Body of pancreas (tissue), 4 donors: ENCODE measurements at regions not wholly inside any gene's neighbourhood (a gene's known extent, or its start where the extent isn't known, plus 50 kb on each side); places are given as distances from the start of the nearest gene placed in this dataset.

ENCODE experiments used
- ATAC-seq: fragments of 150-250 bp; one replicate; pipeline ENCODE4 v1.9.1; 2016
- DNase-seq, 4 donors: peaks; one replicate each; pipeline ENCODE4 v3.0.0-alpha.2; 2019
- H3K27ac ChIP-seq, 4 donors: fragments of 200-600 bp; sonication (generic); 1 replicate in 3 of 4; 2 replicates in 1 of 4; pipeline versions ENCODE4 v1.5.1 to v1.6.1; 2016 to 2019; ENCODE audit warnings: mild to moderate bottlenecking in 1 of 4, mixed read lengths in 1 of 4, moderate library complexity in 1 of 4
- H3K27me3 ChIP-seq, 2 donors: fragments of 200-600 bp; sonication (generic); one replicate each; pipeline ENCODE4 v1.6.0; 2016; ENCODE audit warnings: mild to moderate bottlenecking in 1 of 2
- H3K36me3 ChIP-seq, 2 donors: fragments of 200-600 bp; sonication (generic); replicated peaks in 1 of 2; 2 replicates each; pipeline ENCODE4 v1.5.1; 2016; ENCODE audit warnings: low read depth in 2 of 2; ENCODE audit not compliant: insufficient read depth in 1 of 2
- H3K4me1 ChIP-seq: fragments of 200-600 bp; sonication (generic); one replicate; pipeline ENCODE4 v1.6.0; 2016
- H3K4me3 ChIP-seq, 2 donors: fragments of 200-600 bp; sonication (generic); 1 replicate in 1 of 2; 2 replicates in 1 of 2; pipeline ENCODE4 v1.5.1; 2016 to 2019
- H3K9me3 ChIP-seq, 3 donors: fragments of 200-600 bp; sonication (generic); 1 replicate in 2 of 3; 2 replicates in 1 of 3; pipeline ENCODE4 v1.5.1; 2016
- POLR2A ChIP-seq, 3 donors: fragments of 450-650 bp; IDR thresholded peaks; one replicate each; pipeline ENCODE4 v1.6.1; 2016; ENCODE audit warnings: antibody characterized with exemption in 3 of 3, mild to moderate bottlenecking in 2 of 3
- WGBS, 2 donors: methylation state at CpG; one replicate each; pipeline ENCODE4 v1.1.5; 2017; 5-methylcytosine and 5-hydroxymethylcytosine counted together
- intact Hi-C: fragments of 100-400 bp; cut with DNase I; formaldehyde crosslinking; loops from one replicate; pipeline ENCODE4 v1.15.1; 2023
- TF ChIP-seq, protein P1 (sequence below), 7 experiments: fragments of 450-650 bp in 4 of 7; fragments of 200-600 bp in 3 of 7; sonication (generic) in 3 of 7; IDR thresholded peaks; one replicate each; pipeline ENCODE4 v1.5.1; 2016 to 2019; ENCODE audit warnings: antibody characterized with exemption in 7 of 7

DNA sequence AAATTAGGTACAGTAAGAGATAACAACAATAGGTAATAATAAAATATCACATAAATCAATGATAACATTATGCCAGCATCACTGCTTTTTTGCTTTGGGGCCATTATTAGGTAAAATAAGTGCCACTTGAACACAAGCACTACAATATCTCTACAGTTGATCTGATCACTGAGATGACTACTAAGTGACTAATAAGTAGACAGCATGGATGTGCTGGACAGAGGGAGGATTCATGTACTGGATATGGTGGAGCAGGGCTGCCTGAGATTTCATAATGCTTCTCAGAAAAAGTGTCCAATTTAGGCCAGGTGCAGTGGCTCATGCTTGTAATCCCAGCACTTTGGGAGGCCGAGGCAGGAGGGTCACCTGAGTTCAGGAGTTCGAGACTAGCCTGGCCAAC lies 137.8 kb upstream of the IL1RAPL2 start:
- WGBS, 2 donors = 57% methylated on average over 2 of the region's 2 CpGs; no CpG with 5 or more reads in 1 of the 2 donors
- H3K9me3 ChIP-seq = no peaks in the 10 kb centered on the region
- TF ChIP-seq POLR2A (IDR thresholded peaks at IDR 0.05) = no peak
- no peaks in the 10 kb centered on the region for H3K27me3 ChIP-seq
- no peak for DNase-seq
- H3K4me3 ChIP-seq = no peak overlapping the region
- no peaks in the 10 kb centered on the region for H3K36me3 ChIP-seq
- H3K4me1 ChIP-seq = no peaks in the 10 kb centered on the region
- no peak overlapping the region for H3K27ac ChIP-seq
- no peak for ATAC-seq
- intact Hi-C loops = no loop called here

DNA sequence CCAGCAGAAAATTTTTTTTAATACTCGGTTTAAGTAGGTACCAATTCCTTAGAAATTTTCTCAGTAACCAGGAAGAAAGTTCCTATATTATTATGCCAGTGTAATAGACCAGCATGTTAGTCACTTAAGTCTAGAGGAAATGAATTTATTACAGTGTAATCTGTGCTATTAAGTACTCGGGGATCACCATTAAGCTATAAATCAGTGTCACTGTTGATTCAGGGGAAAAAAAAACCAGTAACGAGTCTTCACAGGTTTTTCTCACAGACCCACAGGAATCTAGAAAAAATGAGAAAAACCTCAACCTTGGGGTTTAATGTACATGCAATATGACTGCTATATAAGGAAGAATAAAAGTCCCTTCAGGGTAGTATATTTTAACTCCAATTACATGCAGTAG lies 138.3 kb upstream of the IL1RAPL2 start:
- no peak for ATAC-seq
- intact Hi-C loops = no loop called here
- no peak overlapping the region for H3K4me3 ChIP-seq
- no peak for DNase-seq
- H3K9me3 ChIP-seq = no peaks in the 10 kb centered on the region
- TF ChIP-seq POLR2A (IDR thresholded peaks at IDR 0.05) = no peak
- TF ChIP-seq, protein P1, sequence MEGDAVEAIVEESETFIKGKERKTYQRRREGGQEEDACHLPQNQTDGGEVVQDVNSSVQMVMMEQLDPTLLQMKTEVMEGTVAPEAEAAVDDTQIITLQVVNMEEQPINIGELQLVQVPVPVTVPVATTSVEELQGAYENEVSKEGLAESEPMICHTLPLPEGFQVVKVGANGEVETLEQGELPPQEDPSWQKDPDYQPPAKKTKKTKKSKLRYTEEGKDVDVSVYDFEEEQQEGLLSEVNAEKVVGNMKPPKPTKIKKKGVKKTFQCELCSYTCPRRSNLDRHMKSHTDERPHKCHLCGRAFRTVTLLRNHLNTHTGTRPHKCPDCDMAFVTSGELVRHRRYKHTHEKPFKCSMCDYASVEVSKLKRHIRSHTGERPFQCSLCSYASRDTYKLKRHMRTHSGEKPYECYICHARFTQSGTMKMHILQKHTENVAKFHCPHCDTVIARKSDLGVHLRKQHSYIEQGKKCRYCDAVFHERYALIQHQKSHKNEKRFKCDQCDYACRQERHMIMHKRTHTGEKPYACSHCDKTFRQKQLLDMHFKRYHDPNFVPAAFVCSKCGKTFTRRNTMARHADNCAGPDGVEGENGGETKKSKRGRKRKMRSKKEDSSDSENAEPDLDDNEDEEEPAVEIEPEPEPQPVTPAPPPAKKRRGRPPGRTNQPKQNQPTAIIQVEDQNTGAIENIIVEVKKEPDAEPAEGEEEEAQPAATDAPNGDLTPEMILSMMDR (IDR thresholded peaks at IDR 0.05) = no peak
- H3K27me3 ChIP-seq = no peaks in the 10 kb centered on the region
- H3K27ac ChIP-seq = no peak overlapping the region
- WGBS, 2 donors = 34 to 39% methylated on average over 3 of the region's 3 CpGs
- H3K4me1 ChIP-seq = no peaks in the 10 kb centered on the region
- H3K36me3 ChIP-seq = no peaks in the 10 kb centered on the region

DNA sequence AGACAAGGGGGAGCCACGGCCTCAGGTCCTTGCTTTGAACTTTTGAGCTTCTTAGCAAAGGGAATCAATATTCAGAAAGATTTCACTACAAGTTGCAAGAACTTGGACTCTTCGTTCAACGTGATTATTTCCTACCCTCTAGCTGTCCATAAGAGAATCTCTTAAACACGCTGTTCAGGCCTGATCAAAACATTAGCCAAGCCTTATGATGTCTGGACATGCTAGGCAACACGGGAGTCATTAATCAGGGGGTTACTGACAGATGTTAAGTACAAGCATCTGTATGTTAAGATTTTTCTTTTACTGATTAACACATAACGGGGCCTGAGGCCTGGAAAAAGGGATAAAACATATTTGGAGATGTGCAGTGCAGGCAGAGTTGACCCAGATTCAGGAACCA lies 138.9 kb upstream of the IL1RAPL2 start:
- Histone ChIP-seq H3K36me3 (no peaks in the 10 kb centered on the region), H3K27ac (no peak overlapping the region), H3K27me3 (no peaks in the 10 kb centered on the region), H3K4me3 (no peak overlapping the region), H3K4me1 (no peaks in the 10 kb centered on the region), H3K9me3 (no peaks in the 10 kb centered on the region)
- ATAC-seq (no peak), DNase-seq (no peak)
- WGBS, 2 donors = 30 to 40% methylated on average over 5 to 6 of the region's 6 CpGs
- intact Hi-C loops = no loop called here
- TF ChIP-seq, protein P1 (IDR thresholded peaks at IDR 0.05) = no peak
- TF ChIP-seq POLR2A (IDR thresholded peaks at IDR 0.05) = no peak

DNA sequence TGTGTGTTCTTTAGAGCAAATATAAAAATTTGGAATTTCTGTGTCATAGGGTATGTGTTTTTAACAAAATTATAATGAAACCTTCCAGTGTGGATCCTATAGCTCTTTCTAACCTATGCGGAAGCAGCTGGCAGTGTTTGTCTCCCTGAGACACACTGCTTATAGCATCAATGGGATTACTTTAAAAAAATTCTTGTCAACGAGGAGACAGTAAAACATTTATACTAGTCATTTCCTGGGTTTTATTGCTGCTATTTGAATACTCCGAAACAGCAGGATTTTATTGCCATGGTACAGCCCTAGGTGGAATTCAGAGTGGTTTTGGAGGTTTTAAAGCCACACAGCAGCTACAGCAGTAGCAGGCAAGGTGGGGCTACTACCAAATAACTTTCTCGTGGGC lies 145.1 kb upstream of the IL1RAPL2 start:
- 48 to 56% methylated on average over 4 of the region's 4 CpGs for WGBS, 2 donors
- no peak for ATAC-seq
- intact Hi-C loops = no loop called here

DNA sequence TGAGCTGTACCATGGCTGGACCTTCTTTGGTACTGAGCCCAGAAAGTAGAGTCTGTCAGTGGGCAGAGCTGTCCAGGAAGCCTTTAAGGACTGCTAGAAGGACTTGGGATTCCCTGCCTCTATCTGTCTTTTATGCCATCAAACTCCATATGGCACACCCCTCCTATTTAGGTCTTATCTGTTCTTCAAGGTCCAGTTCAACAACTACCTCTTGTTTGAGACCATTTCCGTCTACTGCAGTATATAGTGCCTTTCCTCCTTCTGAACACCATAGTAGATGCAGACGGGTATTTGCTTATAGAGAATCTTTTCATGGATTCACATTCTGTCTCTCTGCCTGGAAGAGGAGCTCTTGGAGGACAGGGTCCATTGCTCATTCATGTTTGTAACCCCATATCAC lies 146.1 kb upstream of the IL1RAPL2 start:
- DNase-seq (no peak), ATAC-seq (no peak)
- Histone ChIP-seq H3K4me3 (no peak overlapping the region), H3K27me3 (no peaks in the 10 kb centered on the region), H3K4me1 (no peaks in the 10 kb centered on the region), H3K9me3 (no peaks in the 10 kb centered on the region), H3K36me3 (no peaks in the 10 kb centered on the region), H3K27ac (no peak overlapping the region)
- 40 to 55% methylated on average over 2 of the region's 2 CpGs for WGBS, 2 donors
- intact Hi-C loops = no loop called here
- TF ChIP-seq, protein P1 (IDR thresholded peaks at IDR 0.05) = no peak
- no peak for TF ChIP-seq POLR2A (IDR thresholded peaks at IDR 0.05)

More for the DNA sequence above, 145.1 kb upstream of the IL1RAPL2 start:
- Histone ChIP-seq H3K9me3 (no peaks in the 10 kb centered on the region), H3K4me1 (no peaks in the 10 kb centered on the region), H3K27ac (no peak overlapping the region), H3K27me3 (no peaks in the 10 kb centered on the region), H3K4me3 (no peak overlapping the region), H3K36me3 (no peaks in the 10 kb centered on the region)
- DNase-seq = no peak
- TF ChIP-seq, protein P1 (IDR thresholded peaks at IDR 0.05) = no peak
- no peak for TF ChIP-seq POLR2A (IDR thresholded peaks at IDR 0.05)
